GM21390 (cell line): ENCODE measurements at regions not wholly inside any gene's neighbourhood (a gene's known extent, or its start where the extent isn't known, plus 50 kb on each side); places are given as distances from the start of the nearest gene placed in this dataset.

ENCODE experiments used
- ATAC-seq: cut with Tn5 transposase; IDR thresholded peaks from one replicate; pipeline ENCODE4 v1.9.1; 2021; ENCODE audit not compliant: unreplicated experiment

GRCh38 chr10:131646551-131647525, 254.0 kb upstream of the PPP2R2D start:
- no peak for ATAC-seq

GRCh38 chr10:131647789-131648188, 253.0 kb upstream of the PPP2R2D start:
- ATAC-seq: no peak

GRCh38 chr10:131648386-131649020, 252.3 kb upstream of the PPP2R2D start:
- no peak for ATAC-seq

DNA sequence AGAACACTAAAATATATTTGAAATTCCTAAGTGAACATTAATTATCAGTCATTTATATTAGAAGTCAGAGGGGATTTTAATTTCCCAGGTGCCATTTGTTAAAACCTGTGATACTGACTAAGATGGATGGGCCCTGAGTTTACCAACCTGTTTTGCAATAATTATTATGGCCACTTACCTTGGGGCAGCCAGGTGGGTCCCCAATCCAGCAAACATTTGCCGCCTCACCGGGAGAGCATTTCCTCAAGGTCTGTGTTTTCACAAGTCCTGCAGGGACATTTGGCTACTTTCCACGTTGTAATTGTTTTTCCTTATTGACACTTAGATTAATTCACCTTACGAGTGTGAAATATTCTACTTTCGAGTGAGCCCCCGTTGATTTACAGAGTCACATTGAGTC, 251.2 kb upstream of the PPP2R2D start:
- ATAC-seq: no peak

DNA sequence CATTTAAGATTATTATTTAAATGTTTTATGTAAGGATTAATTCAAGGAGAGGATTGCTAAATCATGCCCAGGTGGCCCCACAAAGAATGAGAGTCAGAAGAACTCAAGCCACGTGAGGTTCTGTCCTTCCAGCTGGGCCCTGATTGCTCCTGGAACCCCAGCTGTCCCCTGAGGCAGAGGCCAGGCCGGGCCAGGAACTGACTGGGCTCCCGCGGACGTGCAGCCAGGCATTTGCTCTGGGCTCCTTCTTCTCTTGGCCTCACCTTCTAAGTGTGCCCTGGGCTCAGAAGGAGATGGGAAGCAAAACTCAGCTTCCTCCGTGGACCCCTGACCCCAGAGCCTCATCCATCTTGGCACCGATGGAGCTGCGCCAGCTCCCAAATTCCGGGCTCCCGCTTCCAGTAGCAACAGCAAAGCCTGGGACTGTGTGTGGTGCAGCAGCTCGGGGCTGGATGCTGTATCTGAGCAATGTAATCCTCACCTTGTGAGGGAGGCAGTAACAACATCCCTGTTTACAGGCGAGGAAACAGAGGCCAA, 250.6 kb upstream of the PPP2R2D start:
- no peak for ATAC-seq

DNA sequence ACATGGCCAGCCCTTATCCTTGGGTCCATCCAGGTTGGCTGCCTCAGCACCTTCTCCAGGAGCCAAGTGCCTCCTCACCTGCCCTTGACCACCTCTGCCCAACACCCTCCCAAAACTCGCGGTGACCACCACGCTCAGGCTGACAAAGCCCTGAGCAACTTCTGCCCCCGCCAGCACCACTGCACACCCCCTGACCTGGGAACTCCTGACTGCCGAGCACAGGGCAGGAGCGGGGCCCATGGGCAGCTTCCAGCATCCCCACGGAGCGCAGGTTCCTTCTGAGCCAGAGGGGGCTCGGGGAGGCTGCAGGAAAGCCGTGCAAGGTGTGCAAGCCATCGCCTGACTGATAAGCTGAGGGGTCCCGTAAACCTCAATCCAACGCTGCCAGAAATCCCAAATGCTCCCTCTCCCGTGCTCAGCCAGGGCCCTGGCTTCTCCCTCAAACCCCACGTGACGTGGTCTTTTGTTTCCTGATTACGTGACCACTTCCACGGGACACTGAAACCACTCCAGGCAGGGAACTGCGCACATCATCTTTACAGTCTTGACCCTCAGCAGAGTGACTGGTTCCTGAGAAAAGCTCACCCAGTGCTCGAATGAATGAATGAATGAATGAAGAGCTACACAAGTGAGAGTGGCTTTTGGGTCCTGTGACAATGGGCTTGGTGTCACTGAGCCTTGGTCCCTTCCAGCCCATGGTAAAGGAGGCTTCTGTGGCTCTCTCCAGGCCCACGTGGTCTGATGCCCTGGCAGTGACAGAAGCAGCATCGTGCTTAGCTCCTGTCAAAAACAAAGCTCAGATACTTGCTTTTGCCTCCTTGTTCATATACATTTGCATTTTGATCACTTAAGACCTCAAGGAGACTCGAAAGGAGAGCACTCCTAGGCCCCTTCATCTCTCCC, 249.8 kb upstream of the PPP2R2D start:
- no peak for ATAC-seq

- no peak for ATAC-seq
These were observed 249.0 kb upstream of the PPP2R2D start for GRCh38 chr10:131651674-131652437.

- no peak for ATAC-seq
These were observed 248.2 kb upstream of the PPP2R2D start for GRCh38 chr10:131652438-131653139.

- ATAC-seq: no peak
These were observed 247.7 kb upstream of the PPP2R2D start for GRCh38 chr10:131653140-131653539.

DNA sequence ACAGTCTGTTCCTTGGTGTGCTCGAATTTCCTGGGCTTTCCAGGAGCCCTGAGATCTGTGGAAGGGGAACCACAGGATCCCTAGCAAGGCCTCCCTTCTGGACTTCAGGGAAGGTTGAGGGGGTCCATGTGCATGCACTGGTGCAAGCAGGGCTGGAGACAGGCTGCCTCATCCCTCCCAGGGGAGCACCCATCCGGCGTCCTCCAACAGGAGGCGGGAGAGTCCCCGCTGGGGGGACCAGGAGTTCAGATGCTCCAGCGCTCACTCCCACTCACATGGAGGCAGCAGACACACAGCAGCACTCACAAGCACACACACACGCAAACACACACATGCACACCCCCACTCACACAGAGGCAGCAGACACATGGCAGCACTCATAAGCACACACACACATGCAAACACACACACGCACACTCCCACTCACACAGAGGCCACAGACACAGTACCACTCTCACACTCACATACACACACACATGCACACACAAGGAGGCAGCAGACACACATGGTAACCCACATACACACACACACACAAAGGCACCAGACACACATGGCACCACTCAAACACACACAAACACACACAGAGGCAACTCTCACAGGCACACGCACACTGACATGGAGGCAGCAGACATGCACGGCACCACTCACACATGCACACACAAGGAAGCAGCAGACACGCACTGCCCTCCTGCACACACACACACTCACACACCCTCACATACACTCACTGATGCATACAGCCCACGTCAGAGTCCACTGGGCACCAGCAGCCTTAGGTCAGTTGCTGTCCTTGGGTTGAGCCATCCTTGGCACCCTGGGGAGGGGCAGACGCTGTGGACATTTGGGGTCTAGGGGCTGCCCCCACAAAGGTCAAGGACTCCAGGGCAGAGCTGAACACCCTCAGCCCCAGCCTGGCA, 247.0 kb upstream of the PPP2R2D start:
- no peak for ATAC-seq

- ATAC-seq: no peak
These were observed 246.2 kb upstream of the PPP2R2D start for GRCh38 chr10:131654471-131655087.

DNA sequence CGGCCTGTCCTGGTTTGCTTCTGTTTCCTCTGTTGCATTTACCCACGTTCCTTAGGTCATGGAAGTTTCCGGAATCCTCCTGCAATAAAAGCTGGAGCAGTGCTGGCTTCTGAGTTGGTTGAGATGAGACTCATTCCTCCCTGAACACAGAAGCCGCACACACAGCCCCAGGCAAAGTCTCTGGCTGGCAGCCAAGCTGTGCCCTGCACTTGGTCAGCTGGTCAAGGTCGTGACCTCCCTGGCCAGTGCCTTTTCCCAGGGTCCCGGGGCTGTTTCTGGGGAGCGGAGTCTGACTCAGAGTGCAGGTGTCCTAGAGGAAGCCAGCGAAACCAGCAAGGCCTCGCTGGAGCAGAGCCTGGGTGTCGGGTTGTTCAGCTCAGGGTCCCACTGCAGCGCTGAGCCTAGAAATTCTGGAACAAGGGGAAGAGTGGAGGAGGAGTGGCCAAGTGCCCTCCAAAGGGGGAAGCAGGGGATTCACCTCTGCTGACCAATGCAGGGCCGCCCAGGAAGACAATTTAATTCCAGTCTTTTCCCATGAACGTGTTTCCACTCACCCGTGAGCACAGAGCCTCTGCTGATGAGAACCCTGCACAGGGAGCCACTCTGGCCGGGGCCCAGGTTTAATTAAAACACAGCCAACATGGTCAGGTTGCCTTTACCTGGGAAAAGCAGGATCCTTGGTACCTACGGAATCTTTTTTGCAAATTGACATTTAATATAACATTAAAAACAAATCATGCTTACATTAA, 245.5 kb upstream of the PPP2R2D start:
- no peak for ATAC-seq

DNA sequence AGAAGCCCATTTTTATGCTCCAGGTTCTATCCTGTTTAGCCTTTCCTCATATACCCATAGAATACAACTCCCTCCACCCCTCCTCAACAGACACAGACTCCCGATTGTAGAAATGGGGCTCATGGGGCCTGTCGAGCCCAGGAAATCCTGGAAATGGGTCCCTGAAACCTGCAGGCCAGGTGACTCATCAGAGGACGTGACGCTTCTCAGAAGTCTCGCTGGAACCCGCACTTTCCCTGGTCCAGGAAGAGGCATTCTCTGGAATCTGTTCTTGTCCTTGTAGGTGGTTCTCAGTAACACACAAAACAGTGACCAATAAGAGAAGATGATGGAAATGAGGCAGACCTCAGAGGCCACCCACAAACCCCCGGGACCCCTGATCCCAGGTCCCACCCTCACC, 244.8 kb upstream of the PPP2R2D start:
- ATAC-seq: no peak

DNA sequence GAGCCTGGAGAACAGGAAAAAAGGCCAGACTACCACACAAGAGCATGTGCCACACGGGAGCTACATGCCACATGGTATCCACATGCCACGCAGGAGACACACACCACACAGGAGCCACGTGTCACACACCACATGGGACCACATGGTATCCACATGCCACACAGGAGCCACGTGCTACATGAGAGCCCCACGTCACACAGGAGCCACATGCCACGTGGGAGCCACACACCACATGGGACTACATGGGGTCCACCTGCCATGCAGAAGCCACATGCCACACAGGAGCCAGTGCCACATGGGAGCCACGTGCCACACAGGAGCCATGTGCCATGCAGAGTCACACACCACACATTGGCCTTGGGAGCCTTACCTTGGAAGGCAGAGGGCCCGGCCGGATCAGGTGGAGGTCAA, 244.4 kb upstream of the PPP2R2D start:
- ATAC-seq: no peak

- no peak for ATAC-seq
These were observed 243.4 kb upstream of the PPP2R2D start for GRCh38 chr10:131657318-131657984.

DNA sequence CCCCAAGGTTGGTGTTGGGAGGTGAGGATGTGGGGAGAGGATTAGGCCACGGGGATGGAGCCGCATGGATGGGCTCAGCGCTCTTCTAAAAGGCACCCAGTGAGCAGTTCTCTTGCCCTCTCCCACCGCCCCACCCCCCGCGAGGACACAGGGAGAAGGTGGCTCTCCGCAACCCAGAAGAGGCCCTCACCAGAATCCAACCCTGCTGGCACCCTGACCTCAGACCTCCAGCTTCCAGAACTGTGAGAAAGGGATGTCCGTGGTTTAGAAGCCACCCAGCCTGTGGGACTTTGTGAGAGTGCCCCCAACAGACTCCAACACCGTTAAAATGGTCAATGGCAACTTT, 242.8 kb upstream of the PPP2R2D start:
- no peak for ATAC-seq

- ATAC-seq: no peak
These were observed 242.2 kb upstream of the PPP2R2D start for GRCh38 chr10:131658476-131659110.
